ENCODE measurements at regions not wholly inside any gene's neighbourhood (a gene's known extent, or its start where the extent isn't known, plus 50 kb on each side); places are given as distances from the start of the nearest gene placed in this dataset.
"Not testable (repeated sequence)": the region's sequence is repeated elsewhere in the genome, so short reads cannot be mapped to it uniquely, and the experiment has no call there.

DNA sequence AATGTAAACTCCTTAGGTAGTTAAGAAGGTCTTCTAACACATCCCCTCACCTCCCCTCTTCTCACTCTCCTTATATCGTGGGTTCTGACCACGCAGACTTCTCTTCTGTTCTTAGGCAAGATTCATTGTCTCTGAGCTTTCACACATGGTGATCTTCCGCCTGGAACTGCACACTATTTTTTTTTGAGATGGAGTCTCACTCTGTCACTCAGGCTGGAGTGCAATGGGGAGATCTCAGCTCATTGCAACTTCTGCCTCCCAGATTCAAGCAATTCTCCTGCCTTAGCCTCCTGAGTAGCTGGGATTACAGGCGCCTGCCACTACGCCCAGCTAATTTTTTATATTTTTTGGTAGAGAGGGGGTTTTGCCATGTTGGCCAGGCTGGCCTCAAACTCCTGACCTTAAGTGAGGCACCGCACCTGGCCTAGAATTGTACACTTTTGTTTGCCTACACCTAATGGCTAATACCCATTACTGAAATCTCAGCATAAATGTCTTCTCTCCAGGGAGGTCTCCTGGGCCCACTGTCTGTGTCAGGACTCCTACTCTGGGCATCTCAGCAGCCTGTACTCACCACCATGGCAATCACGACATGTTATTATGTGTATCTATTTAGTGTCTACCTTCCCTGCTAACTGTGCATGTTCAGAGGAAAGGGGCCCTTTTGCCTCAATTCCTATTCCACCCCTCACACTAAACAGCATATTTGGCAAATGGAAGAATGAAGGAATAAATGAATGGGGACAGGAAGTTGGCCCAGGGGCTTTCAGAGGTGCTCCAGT, 646.3 kb upstream of the DPP6 start:
- no peak for DNase-seq (ENCODE audit: low read depth, low spot score)

DNA sequence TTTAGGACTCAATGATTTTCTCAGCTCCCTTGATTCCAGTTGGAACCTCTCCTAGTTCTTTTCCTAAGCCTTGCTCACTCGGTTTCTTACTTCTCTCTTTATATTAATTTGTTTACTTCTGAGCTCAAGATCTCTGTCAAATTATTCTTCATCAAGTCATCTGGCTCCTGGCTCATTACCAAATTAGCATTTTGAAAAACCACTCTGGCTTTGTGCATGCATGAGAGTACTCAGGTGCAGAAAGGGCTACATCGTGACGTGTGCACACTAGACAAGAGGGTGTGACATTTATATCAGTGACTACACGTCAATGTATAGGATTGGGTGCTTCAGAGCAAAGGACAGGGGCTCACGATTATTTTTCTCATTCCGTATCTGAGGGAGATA, 645.7 kb upstream of the DPP6 start:
- no peak for DNase-seq (ENCODE audit: low read depth, low spot score)

DNA sequence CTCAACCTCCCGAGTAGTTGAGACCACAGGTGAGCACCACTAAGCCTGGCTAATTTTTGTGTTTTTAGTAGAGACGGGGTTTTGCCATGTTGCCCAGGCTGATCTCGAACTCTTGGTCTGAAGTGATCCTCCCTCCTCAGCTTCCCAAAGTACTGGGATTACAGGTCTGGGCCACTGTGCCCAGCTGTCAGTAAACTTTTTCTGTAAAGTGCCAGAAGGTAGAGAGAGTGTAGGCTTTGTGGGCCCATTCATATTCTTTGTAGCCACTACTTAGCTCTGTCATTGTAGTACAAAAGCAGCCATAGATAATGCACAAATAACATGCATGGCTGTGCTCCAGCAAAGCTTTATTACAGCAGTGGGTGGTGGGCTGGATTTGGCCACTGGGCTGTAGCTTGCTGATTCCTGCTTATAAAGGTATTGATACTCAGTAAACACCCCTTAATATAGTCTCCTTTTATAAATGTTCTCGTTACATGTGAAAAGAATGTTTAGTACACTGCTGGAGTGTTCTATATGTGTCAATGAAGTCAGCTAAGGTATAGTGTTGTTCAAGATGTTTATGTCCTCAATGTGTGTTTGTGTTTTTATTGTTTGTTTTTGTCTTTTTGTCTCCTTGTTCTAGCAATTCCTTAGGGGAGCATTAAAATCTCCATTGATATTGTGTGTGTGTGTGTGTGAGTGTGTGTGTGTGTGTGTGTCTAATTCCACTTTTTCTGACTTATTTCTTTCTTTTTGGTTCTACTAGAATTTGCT, 644.7 kb upstream of the DPP6 start:
- no peak for DNase-seq (ENCODE audit: low read depth, low spot score)

DNA sequence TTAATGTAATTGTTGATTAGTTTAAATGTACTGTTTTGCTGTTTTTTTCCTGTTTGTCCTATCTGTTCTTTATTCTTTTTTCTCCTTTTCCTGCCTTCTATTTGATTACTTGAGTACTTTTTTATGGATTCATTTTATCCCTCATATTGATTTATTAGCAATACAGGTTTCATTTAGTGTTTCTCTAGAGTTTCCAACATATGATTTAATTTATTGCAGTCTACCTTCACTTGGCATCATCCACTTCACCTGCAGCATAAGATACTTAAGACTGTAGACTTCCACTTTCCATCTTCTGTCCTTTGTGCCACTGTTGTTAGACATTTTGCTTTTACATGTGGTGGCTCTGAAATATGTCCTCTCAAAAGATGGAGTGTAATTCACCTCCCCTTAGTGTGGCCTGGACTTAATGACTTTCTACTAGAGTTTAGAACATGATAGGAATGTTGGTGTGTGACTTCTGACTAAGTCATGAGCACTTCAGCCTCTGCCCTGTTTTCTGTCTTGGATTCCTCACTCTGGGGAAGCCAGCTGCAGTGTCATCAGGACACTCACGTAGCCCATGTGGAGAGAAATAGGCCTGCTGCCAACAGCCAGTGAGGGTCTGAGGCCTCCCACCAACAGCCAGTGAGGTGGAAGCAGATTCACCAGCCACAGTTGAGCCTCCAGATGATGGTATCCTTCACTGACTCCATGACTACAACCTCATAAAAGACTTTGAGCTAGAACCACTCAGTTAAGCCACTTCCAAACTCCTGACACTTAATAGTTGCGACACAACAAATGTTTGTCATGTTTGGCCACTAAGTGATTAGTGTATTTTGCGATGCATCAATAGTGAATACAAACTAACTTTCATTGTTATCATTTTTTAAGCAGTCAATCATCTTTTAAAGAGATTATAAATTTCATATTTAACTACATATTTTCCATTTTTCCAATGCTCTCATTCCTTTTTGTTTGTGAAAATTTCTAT, 643.5 kb upstream of the DPP6 start:
- no peak for DNase-seq (ENCODE audit: low read depth, low spot score)

DNA sequence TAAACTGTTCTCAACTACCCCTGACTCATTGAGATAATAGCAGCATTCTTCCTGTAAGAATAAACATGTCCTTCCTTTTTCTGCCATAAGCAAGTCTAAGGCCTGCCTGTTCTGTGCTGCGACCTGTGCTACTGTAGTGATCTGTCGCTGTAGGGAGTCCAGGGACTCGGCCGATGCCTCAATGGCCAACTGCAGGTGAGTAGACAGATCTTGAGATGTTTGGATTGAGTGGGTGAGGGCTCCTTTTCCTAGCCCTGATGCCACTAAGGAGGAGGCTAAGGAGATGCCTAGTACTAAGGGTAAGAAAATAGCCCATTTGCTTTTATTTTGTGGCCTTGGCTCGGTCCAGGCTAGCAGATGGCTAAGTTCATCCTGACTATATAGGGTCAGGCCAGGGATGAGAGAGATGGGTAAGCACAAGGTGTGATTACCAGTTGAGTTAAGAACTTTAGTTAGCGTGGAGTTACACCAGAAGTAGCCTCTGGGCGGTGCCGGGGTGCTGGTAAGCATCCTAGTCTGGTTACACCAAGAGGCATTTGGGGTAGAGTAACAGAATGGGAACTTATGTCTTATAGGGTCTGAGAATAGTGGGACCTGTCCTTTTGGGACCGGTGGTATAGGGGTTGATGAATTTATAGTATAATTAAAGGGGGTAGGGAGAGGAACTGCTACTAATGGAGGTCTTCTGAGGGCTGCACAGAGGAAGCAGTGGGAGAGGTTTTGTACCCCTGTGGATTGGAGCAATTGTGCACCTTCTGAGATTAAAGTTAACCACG, 642.4 kb upstream of the DPP6 start:
- DNase-seq (ENCODE audit: low read depth, low spot score): not testable (repeated sequence)

DNA sequence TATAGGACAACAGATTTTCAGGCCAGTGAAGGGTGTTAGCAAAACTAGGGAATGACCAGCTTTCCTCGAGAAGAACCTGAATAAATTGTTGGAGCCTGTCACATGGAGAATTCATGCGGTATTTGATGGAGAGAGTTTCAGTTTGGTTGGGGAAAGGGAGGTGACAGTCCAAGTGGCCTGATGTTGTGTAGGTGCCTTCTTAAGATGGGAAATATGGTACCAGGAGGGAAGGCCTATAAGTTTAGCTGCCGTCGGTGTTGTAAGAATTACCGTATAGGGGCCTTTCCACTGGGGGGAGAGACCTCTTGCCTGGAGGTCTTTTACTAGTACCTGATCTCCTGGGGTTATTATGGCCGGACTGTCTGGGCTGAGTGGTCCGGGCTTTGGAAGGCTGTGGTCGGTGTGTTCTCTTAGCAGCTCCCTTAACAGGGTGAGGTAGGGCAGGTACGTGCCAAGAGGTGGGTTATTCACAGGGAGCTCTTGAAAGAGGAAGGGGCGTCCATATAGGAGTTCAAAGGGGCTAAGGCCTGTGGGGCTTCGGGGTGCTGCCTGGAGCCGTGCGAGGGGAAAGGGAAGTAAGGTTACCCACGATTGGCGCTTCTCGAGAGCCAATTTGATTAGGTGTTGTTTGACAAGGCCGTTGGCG, 641.1 kb upstream of the DPP6 start:
- not testable (repeated sequence) for DNase-seq (ENCODE audit: low read depth, low spot score)

DNA sequence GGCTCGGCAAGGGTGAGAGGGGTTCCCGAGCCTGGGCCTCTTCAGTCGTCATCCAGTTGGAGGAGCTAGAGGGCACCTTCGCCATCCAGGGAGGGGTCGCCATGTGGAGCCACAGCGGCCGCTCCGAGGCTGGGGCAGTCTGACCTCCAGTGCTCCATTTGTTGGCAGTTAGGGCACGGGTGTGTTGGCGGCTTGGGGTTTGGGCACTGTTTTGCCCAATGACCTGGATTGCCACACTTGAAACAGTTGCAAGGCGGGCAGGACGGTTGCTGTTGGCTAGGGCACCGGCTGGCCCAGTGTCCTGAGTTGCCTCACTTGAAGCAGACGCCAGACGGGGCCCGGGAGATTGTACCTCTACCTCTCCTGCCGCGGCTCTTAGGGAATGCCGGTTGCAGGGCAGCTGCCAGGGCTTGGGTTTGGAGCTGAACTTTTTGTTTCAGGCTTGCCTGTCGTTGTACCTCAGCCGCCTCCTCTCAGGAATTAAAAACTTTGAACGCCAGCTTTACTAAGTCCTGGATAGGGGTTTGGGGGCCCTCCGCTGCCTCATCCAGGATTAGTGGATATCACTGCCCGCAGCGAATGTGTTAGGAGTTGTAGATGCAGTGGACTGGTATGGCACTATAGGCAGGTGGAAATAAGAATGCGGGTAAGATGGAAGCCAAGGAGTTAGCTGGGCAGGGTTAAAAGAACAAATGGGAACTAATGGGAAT, 639.9 kb upstream of the DPP6 start:
- DNase-seq (ENCODE audit: low read depth, low spot score): not testable (repeated sequence)

DNA sequence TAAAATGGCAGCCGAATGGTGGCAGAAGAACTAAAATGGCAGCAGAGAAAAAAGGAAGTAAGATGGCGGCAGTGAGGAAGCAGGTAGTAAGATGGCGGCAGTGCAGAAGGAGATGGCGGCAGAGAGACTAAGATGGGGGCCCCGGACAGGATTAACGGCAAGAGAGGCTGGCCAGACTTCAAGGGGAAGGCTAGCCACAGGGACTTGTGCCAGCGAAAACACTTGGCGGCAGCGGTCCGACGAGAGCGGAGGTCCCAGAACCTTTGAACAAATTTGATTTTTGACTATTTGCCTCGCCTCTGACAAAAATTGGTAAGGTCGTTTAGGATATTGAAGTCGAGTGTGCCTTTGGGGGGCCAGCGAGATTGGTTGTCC, 639.4 kb upstream of the DPP6 start:
- not testable (repeated sequence) for DNase-seq (ENCODE audit: low read depth, low spot score)

DNA sequence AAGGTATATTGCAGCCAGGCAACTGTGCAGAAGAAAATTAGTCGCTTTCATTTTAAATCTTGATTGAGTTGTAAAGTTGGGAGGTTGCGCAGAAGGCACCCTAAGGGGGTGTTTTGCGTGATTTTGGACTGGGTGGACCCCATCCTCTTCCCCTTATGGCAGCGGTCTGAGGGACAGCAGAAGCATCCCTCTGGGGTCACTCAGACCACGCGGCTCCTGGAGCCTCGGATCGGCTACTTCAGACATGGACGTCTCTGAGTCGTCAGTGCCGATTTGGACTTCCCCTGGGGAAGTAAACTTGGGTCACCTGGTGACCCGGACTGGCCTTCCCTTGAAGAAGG, 639.0 kb upstream of the DPP6 start:
- DNase-seq (ENCODE audit: low read depth, low spot score): no peak

DNA sequence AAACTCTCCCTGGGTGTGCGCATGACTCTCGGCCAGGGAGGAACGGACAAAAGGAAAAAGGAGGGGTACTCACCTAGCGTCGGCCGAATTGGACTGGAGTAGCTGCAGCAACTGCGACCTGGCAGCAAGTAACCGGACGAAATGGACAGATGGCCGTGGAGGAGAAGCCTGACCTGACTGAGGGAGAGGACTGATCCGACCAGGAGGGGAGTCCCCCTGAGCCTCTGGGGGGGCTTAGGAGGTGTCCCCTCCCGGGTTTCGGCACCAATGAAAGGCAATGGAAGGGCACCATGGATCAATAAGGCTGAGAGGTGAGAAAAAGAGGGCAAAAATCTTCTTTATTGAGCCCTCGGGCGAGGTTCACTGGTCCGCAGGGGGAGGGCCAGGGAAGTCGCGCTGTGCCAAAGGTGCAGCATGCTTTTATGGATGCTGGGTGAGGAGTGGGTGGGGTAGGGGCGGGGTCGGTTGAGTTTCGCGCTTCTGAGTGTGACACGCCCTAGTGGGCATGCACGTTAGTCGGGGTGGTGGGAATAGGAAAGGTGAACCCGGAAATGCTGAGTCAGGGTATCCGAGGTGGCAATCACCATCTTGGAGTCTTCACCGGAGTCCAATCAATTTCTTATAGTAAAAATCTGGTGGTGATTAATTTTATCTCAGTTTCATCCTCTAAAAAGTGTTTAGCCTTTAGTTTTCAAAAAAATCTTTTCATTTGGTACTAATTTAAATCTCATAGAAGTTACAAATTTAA, 638.5 kb upstream of the DPP6 start:
- no peak for DNase-seq (ENCODE audit: low read depth, low spot score)

DNA sequence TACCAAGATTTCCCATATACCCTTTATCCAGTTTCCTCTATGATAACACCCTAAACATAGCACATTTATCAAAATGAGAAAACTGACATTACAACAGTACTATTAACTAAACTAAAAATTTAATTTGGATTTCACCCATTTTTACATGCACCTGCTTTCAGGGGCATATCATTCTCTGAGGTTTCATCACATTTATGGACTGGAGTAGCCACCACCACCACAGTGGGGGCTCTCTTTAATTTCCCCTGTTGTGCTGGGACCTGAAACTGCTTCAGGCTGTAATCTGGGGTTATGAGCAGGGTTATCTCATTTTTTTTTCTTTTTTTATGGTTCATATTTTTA, 637.9 kb upstream of the DPP6 start:
- no peak for DNase-seq (ENCODE audit: low read depth, low spot score)

DNA sequence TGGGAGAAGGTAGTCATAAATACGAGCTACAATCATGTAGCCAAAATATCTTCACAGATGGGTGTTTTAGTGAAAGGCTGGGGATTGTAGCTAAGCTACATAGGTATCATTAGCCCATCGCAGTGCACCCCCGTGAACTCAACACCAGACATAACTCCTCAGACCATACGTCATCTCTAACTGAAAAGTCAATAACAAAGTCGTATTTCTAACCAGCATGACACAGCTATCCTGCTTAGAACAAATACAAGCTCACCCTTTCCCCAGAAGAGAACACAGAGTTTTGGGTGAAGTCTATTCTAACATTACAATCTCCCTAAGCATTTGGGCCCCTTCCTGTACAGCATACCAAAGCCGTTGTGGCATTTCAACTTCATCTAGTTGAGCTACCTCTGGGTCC, 636.6 kb upstream of the DPP6 start:
- no peak for DNase-seq (ENCODE audit: low read depth, low spot score)

DNA sequence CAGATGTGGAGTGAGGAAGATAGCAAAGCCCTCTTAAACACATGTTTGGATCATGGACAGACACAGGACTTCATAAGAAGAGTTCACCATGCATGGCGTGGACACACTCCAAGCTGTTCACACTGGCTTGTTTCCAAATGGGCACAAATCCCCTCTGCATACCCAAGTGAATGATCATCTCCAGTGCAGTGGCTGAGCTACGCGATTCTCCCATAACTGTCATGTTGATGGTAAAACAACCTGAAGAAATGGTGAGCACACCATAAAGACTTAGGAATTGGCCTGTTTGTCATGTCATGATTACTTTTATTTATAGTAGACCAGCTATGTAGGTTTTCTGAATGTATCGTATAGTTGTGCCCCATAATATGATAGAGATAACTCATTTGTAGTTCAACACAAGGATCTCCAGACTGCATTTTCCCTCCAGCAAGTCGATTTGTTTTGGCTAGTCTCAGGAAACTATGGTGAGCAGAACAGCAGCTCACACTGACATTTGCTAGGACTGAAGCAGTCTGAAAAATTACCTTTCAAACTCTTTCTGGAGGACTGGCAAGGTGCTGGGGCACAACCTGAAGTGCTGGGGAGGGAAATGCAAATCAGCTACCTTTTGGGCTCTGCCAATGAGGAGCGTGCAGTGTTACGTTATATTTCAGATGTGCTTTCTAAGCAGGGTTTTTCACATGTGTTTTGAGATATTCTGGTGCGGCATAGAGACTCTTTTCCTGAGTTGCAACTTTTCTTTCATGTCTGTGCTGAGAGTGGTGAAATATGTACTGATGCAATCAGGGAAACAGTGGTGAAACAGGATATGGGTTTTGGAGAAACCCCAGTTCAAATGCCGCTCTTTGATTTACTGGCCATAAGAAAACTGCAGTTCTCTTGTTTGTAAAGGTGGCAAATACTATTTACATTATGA, 629.6 kb upstream of the DPP6 start:
- DNase-seq (ENCODE audit: low read depth, low spot score): no peak

DNA sequence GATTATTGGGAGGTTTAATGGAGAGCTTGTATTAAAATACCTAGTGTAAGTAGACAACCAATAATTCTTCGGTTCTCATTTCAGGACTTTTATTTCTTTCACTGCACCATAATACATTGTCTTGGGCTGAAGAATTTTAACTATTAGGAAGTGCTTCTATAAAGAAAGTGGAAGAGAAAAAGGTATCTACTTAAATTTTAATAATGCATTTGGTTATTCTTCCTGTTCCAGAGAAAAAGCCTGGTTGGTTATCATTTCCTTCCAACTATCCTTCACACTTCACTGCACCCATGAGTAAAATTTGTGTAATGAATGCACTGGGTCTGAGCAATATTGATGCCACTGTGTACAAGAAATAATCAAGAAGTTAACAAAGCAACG, 629.0 kb upstream of the DPP6 start:
- DNase-seq (ENCODE audit: low read depth, low spot score): no peak

DNA sequence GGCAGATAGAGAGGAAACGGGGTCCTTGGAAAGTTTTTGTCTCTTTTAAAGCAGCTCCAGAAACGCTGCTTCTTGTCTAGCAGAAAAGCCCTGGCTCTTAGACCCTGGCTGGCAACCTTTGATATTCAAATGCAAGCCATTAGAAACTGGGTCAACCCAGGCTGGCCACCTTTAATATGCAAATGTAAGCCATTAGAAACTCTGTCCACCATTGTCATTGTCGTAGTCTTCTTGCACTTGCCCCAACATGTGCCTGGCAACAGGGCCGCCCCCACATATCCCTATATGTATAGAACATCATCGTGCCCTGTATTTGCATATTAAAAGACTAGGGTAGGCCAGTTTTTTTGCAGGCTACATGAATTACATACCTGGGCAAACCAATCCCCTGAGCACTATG, 621.3 kb upstream of the DPP6 start:
- DNase-seq (ENCODE audit: low read depth, low spot score): peak; percentile 81

DNA sequence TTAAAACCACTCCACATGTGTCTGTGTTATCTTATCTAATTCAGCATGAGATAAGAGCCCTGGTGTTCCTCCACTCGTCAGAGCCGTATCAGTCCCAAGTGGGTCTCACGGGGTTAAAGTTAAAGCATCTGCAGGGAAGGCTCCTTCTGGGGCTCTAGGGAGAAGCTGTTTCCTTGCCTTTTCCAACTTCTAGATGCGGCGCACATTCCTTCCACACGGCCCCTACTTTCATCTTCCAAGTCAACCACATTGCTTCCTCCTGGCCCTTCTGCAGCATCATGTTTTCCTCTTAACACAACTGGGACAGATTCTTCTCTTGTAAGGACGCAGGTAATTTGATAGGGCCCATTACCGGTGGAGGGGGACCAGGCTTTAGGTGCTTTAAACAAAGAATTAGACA, 620.1 kb upstream of the DPP6 start:
- peak; percentile 71 for DNase-seq (ENCODE audit: low read depth, low spot score)

DNA sequence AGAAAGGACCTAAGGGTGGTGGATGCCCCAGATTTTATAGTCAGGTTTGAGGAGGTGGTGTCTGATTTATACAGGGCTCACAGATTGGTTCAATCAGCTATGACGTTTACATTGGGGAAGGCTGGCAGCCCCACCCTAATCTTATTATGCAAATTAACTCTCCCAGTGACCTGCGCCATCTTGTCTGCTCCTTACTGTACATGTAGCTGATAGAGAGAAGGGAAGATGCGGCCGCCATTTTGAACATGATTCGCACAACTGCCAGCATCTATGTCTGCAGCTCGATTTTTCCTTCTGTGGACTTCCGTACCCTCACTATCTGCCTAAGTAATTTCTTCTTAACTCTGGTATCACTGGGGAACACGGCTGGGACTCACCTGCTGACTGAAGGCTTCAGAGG, 619.0 kb upstream of the DPP6 start:
- no peak for DNase-seq (ENCODE audit: low read depth, low spot score)

DNA sequence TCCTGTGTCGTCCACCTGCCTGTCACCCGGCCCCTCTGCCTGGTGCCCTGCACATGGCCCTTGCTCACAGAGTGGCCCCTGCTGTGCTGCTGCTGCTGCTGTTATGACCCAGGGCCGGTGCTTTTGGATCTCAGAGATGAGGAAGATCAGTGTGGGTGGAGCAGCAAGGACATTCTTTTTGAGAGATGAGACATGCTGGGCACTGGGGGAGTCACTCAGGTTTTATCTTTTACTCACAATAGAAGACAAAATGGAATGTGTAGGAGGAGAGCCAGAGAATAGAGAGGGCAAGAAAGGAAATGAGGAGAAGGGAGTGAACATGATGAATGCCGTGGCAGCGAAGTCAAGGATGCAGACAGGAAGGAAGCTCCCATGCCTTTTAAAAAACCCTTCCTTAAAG, 611.5 kb upstream of the DPP6 start:
- no peak for DNase-seq (ENCODE audit: low read depth, low spot score)
